H9 (cell line): ENCODE measurements at regions not wholly inside any gene's neighbourhood (a gene's known extent, or its start where the extent isn't known, plus 50 kb on each side); places are given as distances from the start of the nearest gene placed in this dataset.

ENCODE experiments used
- DNase-seq: peaks from one replicate; pipeline ENCODE4 v3.0.0-alpha.2; 2017
- H2AFZ ChIP-seq: one replicate; pipeline ENCODE4 v1.6.1; 2013; ENCODE audit warnings: mild to moderate bottlenecking, low read length, control low read depth, moderate library complexity
- H2AK5ac ChIP-seq: 2 replicates; pipeline ENCODE4 v1.6.1; 2013; ENCODE audit warnings: low read length, control low read depth, mixed read lengths; ENCODE audit not compliant: insufficient read length
- H2BK120ac ChIP-seq: one replicate; pipeline ENCODE4 v1.6.1; 2013; ENCODE audit warnings: low read depth, mild to moderate bottlenecking, low read length, control low read depth, inconsistent platforms; ENCODE audit not compliant: poor library complexity, severe bottlenecking
- H2BK12ac ChIP-seq: 2 replicates; pipeline ENCODE4 v1.6.1; 2013; ENCODE audit warnings: low read length, control low read depth, mixed read lengths, low read depth; ENCODE audit not compliant: insufficient read length
- H2BK15ac ChIP-seq: 2 replicates; pipeline ENCODE4 v1.6.1; 2013; ENCODE audit warnings: low read depth, low read length, control low read depth
- H2BK20ac ChIP-seq: one replicate; pipeline ENCODE4 v1.6.1; 2013; ENCODE audit warnings: low read depth, mild to moderate bottlenecking, low read length, control low read depth, inconsistent platforms; ENCODE audit not compliant: poor library complexity, severe bottlenecking
- H2BK5ac ChIP-seq: 2 replicates; pipeline ENCODE4 v1.6.1; 2013; ENCODE audit warnings: low read length, control low read depth, mixed read lengths; ENCODE audit not compliant: insufficient read length
- H3K14ac ChIP-seq: 2 replicates; pipeline ENCODE4 v1.6.1; 2013; ENCODE audit warnings: low read length, control low read depth; ENCODE audit not compliant: insufficient read depth
- H3K18ac ChIP-seq: 2 replicates; pipeline ENCODE4 v1.6.1; 2013; ENCODE audit warnings: low read depth, mild to moderate bottlenecking, mixed read lengths, low read length, control low read depth; ENCODE audit not compliant: insufficient read length
- H3K23ac ChIP-seq: 2 replicates; pipeline ENCODE4 v1.6.1; 2013; ENCODE audit warnings: low read length, control low read depth, mixed read lengths, low read depth; ENCODE audit not compliant: insufficient read length
- H3K23me2 ChIP-seq: 2 replicates; pipeline ENCODE4 v1.6.1; 2013; ENCODE audit warnings: low read depth, mild to moderate bottlenecking, mixed read lengths, low read length, control low read depth; ENCODE audit not compliant: insufficient read length, poor library complexity, severe bottlenecking
- H3K27ac ChIP-seq: 2 replicates; pipeline ENCODE4 v1.5.1; 2013; ENCODE audit warnings: low read length, control low read depth, mixed read lengths, low read depth; ENCODE audit not compliant: insufficient read length
- H3K27me3 ChIP-seq: 2 replicates; pipeline ENCODE4 v1.6.1; 2013; ENCODE audit warnings: low read length, control low read depth, inconsistent platforms; ENCODE audit not compliant: insufficient read depth
- H3K4ac ChIP-seq: 2 replicates; pipeline ENCODE4 v1.6.1; 2013; ENCODE audit warnings: low read depth, mild to moderate bottlenecking, control low read depth, inconsistent platforms, low read length, moderate library complexity
- H3K4me1 ChIP-seq: 2 replicates; pipeline ENCODE4 v1.6.1; 2013; ENCODE audit warnings: low read length, control low read depth, inconsistent platforms; ENCODE audit not compliant: insufficient read depth
- H3K4me2 ChIP-seq: 2 replicates; pipeline ENCODE4 v1.6.1; 2013; ENCODE audit warnings: low read length, control low read depth, mixed read lengths; ENCODE audit not compliant: insufficient read length, insufficient read depth
- H3K56ac ChIP-seq: 2 replicates; pipeline ENCODE4 v1.6.1; 2013; ENCODE audit warnings: low read depth, mild to moderate bottlenecking, mixed read lengths, low read length, control low read depth; ENCODE audit not compliant: insufficient read length
- H3K79me1 ChIP-seq: 2 replicates; pipeline ENCODE4 v1.6.1; 2013; ENCODE audit warnings: low read depth, mild to moderate bottlenecking, moderate library complexity, low read length, control low read depth, inconsistent platforms; ENCODE audit not compliant: insufficient read depth, poor library complexity, severe bottlenecking
- H3K79me2 ChIP-seq: 2 replicates; pipeline ENCODE4 v1.6.1; 2013; ENCODE audit warnings: low read length, control low read depth, inconsistent platforms; ENCODE audit not compliant: insufficient read depth
- H3K9ac ChIP-seq: 2 replicates; pipeline ENCODE4 v1.6.1; 2013; ENCODE audit warnings: low read length, control low read depth, mixed read lengths; ENCODE audit not compliant: insufficient read length; ENCODE audit errors: extremely low read depth
- H3K9me3 ChIP-seq: one replicate; pipeline ENCODE4 v1.6.1; 2013; ENCODE audit warnings: low read depth, low read length, inconsistent platforms; ENCODE audit not compliant: control insufficient read depth
- H3T11ph ChIP-seq: one replicate; pipeline ENCODE4 v1.6.1; 2013; ENCODE audit warnings: mild to moderate bottlenecking, low read length, control low read depth, inconsistent platforms
- H4K20me1 ChIP-seq: one replicate; pipeline ENCODE4 v1.6.1; 2013; ENCODE audit not compliant: control insufficient read depth, insufficient read length, insufficient read depth
- H4K5ac ChIP-seq: 2 replicates; pipeline ENCODE4 v1.6.1; 2013; ENCODE audit warnings: low read depth, mild to moderate bottlenecking, mixed read lengths, low read length, control low read depth; ENCODE audit not compliant: insufficient read length
- H4K8ac ChIP-seq: replicated peaks from 2 replicates; pipeline ENCODE4 v1.6.1; 2013; ENCODE audit warnings: low read length, control low read depth, mixed read lengths, low read depth; ENCODE audit not compliant: insufficient read length
- H4K91ac ChIP-seq: 2 replicates; pipeline ENCODE4 v1.6.1; 2013; ENCODE audit warnings: low read depth, mild to moderate bottlenecking, moderate library complexity, mixed read lengths, low read length, control low read depth; ENCODE audit not compliant: insufficient read length
- H3K27ac Mint-ChIP-seq, 3 experiments: 2 replicates in 2 of 3; 3 replicates in 1 of 3; pipeline ENCODE4 v1.8.0; 2020 to 2021; ENCODE audit warnings: mixed read lengths in 3 of 3, mild to moderate bottlenecking in 1 of 3, moderate library complexity in 1 of 3
- H3K27me3 Mint-ChIP-seq: 2 replicates; pipeline ENCODE4 v1.8.0; 2021; ENCODE audit warnings: low read depth, mild to moderate bottlenecking, moderate library complexity, mixed read lengths
- H3K36me3 Mint-ChIP-seq, 3 experiments: 2 replicates in 2 of 3; 3 replicates in 1 of 3; pipeline ENCODE4 v1.8.0; 2020 to 2021; ENCODE audit warnings: low read depth in 3 of 3, mixed read lengths in 3 of 3; ENCODE audit not compliant: insufficient read depth in 1 of 3
- H3K4me1 Mint-ChIP-seq, 2 experiments: 2 replicates each; pipeline ENCODE4 v1.8.0; 2020; ENCODE audit warnings: mixed read lengths in 2 of 2
- H3K4me3 Mint-ChIP-seq, 2 experiments: 2 replicates in 1 of 2; 3 replicates in 1 of 2; pipeline ENCODE4 v1.8.0; 2020 to 2021; ENCODE audit warnings: mild to moderate bottlenecking in 2 of 2, mixed read lengths in 2 of 2, moderate library complexity in 1 of 2
- H3K9me3 Mint-ChIP-seq, 2 experiments: 2 replicates in 1 of 2; 3 replicates in 1 of 2; pipeline ENCODE4 v1.8.0; 2020; ENCODE audit warnings: mild to moderate bottlenecking in 2 of 2, mixed read lengths in 2 of 2, moderate library complexity in 1 of 2
- WGBS: extraction: QIAGEN DNeasy Blood & Tissue Kit; methylation state at CpG from one replicate; pipeline ENCODE4 v1.1.7; 2013; ENCODE audit warnings: missing lambda C conversion rate, low lambda C conversion rate, mixed read lengths; ENCODE audit not compliant: insufficient read length; ENCODE audit errors: extremely low coverage; 5-methylcytosine and 5-hydroxymethylcytosine counted together
- TF ChIP-seq, protein P1 (sequence below): fragments of 200-600 bp; sonication (generic); conservative IDR thresholded peaks from 3 replicates; pipeline ENCODE4 v1.8.0; 2021; ENCODE audit warnings: antibody characterized with exemption, mild to moderate bottlenecking

DNA sequence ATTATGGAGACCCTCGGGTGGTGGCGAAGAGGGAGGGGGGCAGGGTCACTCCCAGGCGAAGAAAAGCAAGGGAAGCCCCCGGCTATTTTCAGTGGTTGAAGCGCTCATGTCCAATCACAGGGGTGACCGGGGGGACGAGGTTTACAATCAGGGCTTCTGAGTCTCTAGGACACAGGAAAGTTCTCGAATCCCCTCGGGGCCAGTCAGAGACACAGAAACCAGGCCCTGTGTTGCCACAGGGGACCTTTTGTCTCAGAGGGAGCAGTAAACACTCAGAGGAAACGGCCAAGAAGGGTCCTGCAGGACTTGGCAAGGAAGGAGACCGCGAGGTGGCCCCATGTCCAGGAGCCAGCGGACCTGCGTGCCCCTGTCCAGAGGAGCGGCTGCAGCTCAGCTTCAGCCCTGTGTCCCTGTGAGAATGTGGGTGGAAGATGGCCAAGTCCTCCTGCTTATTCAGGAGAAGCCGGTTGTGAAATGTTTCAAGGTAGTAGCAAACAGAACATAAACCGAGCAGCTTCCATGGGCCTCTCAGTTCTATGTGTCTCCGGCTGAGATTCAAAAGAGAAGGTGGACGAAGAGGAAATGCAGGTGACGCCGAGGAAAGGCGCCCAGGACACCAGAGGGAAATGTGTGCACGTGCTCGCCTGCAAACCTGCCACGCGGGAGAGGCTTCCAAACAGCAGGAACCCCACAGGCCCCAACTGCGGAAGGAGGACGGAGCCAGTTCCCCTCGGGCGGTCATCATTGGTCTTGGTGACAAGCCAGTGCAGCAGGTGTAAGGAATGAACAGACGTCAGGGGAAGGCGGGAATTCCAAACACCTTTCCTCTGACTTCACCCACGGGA lies 357.6 kb downstream of the BRD1 start:
- Histone ChIP-seq H3K9ac (no peak overlapping the region), H3K9me3 (no peaks in the 10 kb centered on the region), H3T11ph (no peak overlapping the region), H3K4ac (no peak overlapping the region), H2AK5ac (no peak overlapping the region), H3K27me3 (no peaks in the 10 kb centered on the region), H3K14ac (peak overlapping the region; percentile 44; the same call in 1 of the 2 replicates), H2BK12ac (no peak overlapping the region), H2BK120ac (no peak overlapping the region), H3K79me1 (no peaks in the 10 kb centered on the region), H4K8ac (no peak overlapping the region), H3K23me2 (no peaks in the 10 kb centered on the region), H2BK15ac (no peak overlapping the region), H4K5ac (no peak overlapping the region), H4K20me1 (no peaks in the 10 kb centered on the region), H3K4me2 (no peak overlapping the region), H3K27ac (no peak overlapping the region), H2BK20ac (no peak overlapping the region), H2BK5ac (no peak overlapping the region), H3K56ac (no peak overlapping the region), H3K4me1 (no peaks in the 10 kb centered on the region), H4K91ac (no peak overlapping the region), H3K18ac (no peak overlapping the region), H3K79me2 (no peaks in the 10 kb centered on the region), H2AFZ (no peak overlapping the region), H3K23ac (no peak overlapping the region)
- H3K36me3 Mint-ChIP-seq, result no peaks in the 10 kb centered on the region
- H3K4me1 Mint-ChIP-seq, result peaks cover 19 to 25% of the 10 kb centered on the region in 2 experiments
- H3K4me3 Mint-ChIP-seq, result no peak overlapping the region
- no CpG with 5 or more reads among the region's 33 CpGs for WGBS
- no peak for DNase-seq
- H3K9me3 Mint-ChIP-seq, result no peaks in the 10 kb centered on the region; a peak in 1 of 5 replicates
- H3K27me3 Mint-ChIP-seq, result peaks cover 20% of the 10 kb centered on the region
- no peak overlapping the region for H3K27ac Mint-ChIP-seq
- TF ChIP-seq, protein P1, sequence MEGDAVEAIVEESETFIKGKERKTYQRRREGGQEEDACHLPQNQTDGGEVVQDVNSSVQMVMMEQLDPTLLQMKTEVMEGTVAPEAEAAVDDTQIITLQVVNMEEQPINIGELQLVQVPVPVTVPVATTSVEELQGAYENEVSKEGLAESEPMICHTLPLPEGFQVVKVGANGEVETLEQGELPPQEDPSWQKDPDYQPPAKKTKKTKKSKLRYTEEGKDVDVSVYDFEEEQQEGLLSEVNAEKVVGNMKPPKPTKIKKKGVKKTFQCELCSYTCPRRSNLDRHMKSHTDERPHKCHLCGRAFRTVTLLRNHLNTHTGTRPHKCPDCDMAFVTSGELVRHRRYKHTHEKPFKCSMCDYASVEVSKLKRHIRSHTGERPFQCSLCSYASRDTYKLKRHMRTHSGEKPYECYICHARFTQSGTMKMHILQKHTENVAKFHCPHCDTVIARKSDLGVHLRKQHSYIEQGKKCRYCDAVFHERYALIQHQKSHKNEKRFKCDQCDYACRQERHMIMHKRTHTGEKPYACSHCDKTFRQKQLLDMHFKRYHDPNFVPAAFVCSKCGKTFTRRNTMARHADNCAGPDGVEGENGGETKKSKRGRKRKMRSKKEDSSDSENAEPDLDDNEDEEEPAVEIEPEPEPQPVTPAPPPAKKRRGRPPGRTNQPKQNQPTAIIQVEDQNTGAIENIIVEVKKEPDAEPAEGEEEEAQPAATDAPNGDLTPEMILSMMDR, result no peak
